MG63 (cell line): ENCODE measurements at regions not wholly inside any gene's neighbourhood (a gene's known extent, or its start where the extent isn't known, plus 50 kb on each side); places are given as distances from the start of the nearest gene placed in this dataset.
"Not testable (repeated sequence)": the region's sequence is repeated elsewhere in the genome, so short reads cannot be mapped to it uniquely, and the experiment has no call there.

ENCODE experiments used
- DNase-seq: peaks from one replicate; pipeline ENCODE4 v3.0.0-alpha.2; 2020
- H3K27me3 ChIP-seq: fragments of 250-450 bp; sonication (Bioruptor Pico); 2 replicates; pipeline ENCODE4 v1.5.1; 2020; ENCODE audit warnings: mild to moderate bottlenecking, moderate library complexity
- H3K36me3 ChIP-seq: fragments of 250-450 bp; sonication (Bioruptor Pico); 2 replicates; pipeline ENCODE4 v1.5.1; 2020; ENCODE audit warnings: mild to moderate bottlenecking, moderate library complexity
- H3K4me3 ChIP-seq: fragments of 250-450 bp; sonication (Bioruptor Pico); 2 replicates; pipeline ENCODE4 v1.5.1; 2020; ENCODE audit warnings: mild to moderate bottlenecking, moderate library complexity
- H3K9me3 ChIP-seq: fragments of 250-450 bp; sonication (Bioruptor Pico); 2 replicates; pipeline ENCODE4 v1.5.1; 2020; ENCODE audit warnings: mild to moderate bottlenecking, moderate library complexity

DNA sequence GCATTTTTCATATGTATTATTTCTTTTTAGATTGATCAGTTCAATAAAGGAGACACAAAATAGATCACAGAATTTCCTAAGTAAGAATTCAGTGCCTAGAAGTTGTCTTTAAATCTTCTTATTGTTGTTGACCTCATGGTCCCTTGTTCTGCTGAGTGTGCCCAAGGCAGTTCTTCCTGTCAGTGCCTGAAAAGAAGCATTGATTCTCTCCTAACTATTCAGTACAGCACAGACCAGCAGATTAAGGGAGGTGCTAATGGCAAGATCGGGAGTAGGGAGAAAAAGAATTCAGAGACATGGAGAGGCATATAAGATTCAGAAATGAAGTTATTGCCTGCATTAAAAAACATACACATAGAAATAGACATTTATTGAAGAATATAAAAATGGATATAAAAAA, 180.5 kb upstream of the PCDH9 start:
- no peaks in the 10 kb centered on the region for H3K27me3 ChIP-seq
- no peak for DNase-seq
- no peaks in the 10 kb centered on the region for H3K9me3 ChIP-seq
- H3K4me3 ChIP-seq, result no peak overlapping the region
- no peaks in the 10 kb centered on the region for H3K36me3 ChIP-seq

- no peaks in the 10 kb centered on the region for H3K9me3 ChIP-seq
- DNase-seq, result no peak
- H3K36me3 ChIP-seq, result no peaks in the 10 kb centered on the region
- H3K4me3 ChIP-seq, result no peak overlapping the region
- H3K27me3 ChIP-seq, result no peaks in the 10 kb centered on the region
Measured at GRCh38 chr13:67408798-67409197, 178.7 kb upstream of the PCDH9 start.

- H3K9me3 ChIP-seq, result no peaks in the 10 kb centered on the region
- no peak for DNase-seq
- no peaks in the 10 kb centered on the region for H3K36me3 ChIP-seq
- H3K27me3 ChIP-seq, result no peaks in the 10 kb centered on the region
- H3K4me3 ChIP-seq, result no peak overlapping the region
Measured at GRCh38 chr13:67402546-67402945, 172.4 kb upstream of the PCDH9 start.

DNA sequence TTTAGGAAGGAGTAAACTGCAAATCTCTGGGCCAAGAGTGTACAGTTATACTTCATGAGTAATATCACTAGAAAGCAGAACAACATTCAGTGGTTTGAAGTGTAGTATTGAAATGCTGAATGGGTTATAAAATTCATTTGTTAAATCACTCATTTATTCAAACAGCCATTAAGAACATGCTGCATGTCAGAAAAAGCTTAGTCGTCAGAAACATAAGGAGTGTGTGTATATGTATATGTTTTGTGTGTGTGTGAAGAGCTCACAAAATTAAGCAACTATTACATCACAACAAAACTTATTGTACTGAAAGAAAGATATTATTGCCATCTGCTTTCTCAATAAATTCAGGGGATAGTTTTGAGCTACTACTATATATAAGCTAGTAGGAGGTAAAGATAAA, 165.4 kb upstream of the PCDH9 start:
- H3K4me3 ChIP-seq, result no peak overlapping the region

DNA sequence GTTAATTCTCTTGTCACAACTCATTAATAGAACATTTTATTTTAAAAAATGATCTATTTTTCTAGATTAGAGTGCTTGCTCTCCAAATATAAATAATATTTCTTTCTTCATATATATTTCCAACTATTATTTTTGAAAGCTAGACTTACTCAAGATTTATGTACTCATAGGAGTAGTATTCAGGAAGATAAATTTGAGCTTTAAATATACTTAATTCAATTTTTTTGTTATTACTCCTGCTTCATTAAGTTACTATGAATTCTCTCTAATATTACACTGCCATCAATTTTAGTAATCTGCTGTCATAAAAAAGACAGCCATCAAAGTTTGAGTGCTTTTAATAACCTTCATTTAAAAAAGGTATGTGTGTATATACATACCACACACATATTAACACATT, 161.9 kb upstream of the PCDH9 start:
- no peak for DNase-seq
- H3K9me3 ChIP-seq, result no peaks in the 10 kb centered on the region
- no peaks in the 10 kb centered on the region for H3K36me3 ChIP-seq
- H3K4me3 ChIP-seq, result no peak overlapping the region
- H3K27me3 ChIP-seq, result no peaks in the 10 kb centered on the region

More for the DNA sequence above, 165.4 kb upstream of the PCDH9 start:
- Histone ChIP-seq H3K36me3 (no peaks in the 10 kb centered on the region), H3K9me3 (no peaks in the 10 kb centered on the region), H3K27me3 (no peaks in the 10 kb centered on the region)
- no peak for DNase-seq

GRCh38 chr13:67390462-67391086, 160.4 kb upstream of the PCDH9 start:
- no peak overlapping the region for H3K4me3 ChIP-seq
- DNase-seq, result no peak
- H3K27me3 ChIP-seq, result no peaks in the 10 kb centered on the region
- H3K9me3 ChIP-seq, result no peaks in the 10 kb centered on the region
- H3K36me3 ChIP-seq, result no peaks in the 10 kb centered on the region

DNA sequence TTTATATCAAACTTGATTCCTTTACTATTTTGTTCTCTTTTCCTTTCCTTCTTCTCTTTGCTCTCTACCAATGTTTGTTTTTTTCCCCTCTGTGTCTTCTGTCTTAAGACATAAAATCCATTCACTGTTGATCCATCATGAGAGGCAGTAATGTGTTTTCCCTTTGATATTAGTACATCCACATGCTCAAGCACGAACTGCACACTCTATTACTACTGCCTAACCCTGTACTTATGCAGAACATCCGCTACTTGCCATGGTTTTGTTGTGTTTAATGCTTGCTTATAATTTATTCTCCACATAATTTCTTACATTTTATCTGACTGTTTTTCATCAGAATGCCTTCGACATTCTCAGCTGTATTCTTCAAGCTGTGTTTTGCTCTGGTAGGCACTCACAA, 159.0 kb upstream of the PCDH9 start:
- Histone ChIP-seq H3K9me3 (no peaks in the 10 kb centered on the region), H3K27me3 (no peaks in the 10 kb centered on the region), H3K4me3 (no peak overlapping the region), H3K36me3 (no peaks in the 10 kb centered on the region)
- no peak for DNase-seq

GRCh38 chr13:67383109-67383757, 153.1 kb upstream of the PCDH9 start:
- DNase-seq, H3K4me3 ChIP-seq, H3K27me3 ChIP-seq, H3K9me3 ChIP-seq, H3K36me3 ChIP-seq: not testable (repeated sequence)

DNA sequence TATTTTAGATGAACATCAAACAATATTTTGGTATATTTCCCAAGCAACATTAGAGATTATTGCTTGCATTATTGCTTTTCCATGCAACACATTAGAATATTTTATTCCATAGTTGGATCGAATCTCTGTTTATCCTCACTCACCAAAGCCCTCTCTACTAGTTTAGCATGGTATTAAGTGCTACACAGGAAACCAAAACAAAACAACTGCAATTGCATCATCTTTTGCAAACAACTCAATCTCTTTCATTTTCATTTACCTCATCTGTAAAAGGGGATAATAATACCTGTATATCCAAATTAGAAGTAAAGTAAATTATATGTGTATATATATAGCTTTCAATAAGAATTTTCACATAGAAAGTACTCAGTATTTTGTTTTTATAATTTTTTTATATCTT, 147.8 kb upstream of the PCDH9 start:
- H3K27me3 ChIP-seq, result no peaks in the 10 kb centered on the region
- no peak overlapping the region for H3K4me3 ChIP-seq
- no peak for DNase-seq
- H3K9me3 ChIP-seq, result no peaks in the 10 kb centered on the region
- H3K36me3 ChIP-seq, result no peaks in the 10 kb centered on the region

- Histone ChIP-seq H3K4me3 (no peak overlapping the region), H3K9me3 (no peaks in the 10 kb centered on the region), H3K36me3 (no peaks in the 10 kb centered on the region), H3K27me3 (no peaks in the 10 kb centered on the region)
- no peak for DNase-seq
Measured at GRCh38 chr13:67374391-67374790, 144.3 kb upstream of the PCDH9 start.

GRCh38 chr13:67372868-67373464, 142.8 kb upstream of the PCDH9 start:
- H3K9me3 ChIP-seq, result no peaks in the 10 kb centered on the region
- H3K36me3 ChIP-seq, result no peaks in the 10 kb centered on the region
- H3K27me3 ChIP-seq, result no peaks in the 10 kb centered on the region
- no peak overlapping the region for H3K4me3 ChIP-seq
- no peak for DNase-seq

DNA sequence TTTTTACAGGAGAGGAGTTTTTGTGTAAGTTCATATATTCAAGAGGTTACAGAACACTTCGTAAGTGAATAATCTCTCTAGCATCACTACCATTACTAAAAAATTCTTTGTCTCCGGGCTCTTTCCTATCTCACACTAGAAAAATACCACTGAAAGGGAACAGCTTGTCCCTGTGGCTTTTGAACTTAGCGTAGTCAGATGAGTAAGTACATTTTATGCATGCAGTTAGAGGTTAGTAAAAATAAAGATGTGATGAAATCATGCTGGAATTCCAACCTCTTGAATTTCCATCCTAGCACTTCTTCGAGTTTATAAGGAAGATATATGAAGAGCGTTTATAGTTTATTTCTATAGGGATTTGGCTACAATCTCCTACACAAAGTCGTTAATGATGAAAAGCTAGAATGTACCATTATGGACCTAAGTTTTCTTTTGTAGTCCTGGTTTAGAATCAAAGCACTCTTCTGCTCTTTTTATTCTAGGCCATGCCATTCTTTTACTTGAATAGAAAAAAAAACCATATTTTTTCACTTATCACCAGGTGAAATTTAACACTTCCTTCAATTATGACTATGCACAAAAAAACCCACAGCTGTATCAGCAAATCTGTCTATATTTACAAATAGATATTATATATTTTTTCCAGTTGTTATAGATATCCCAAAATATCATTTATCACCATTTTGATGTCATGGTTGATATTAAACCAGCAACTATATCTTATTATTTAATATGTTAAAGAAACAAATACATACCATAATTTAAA, 139.9 kb upstream of the PCDH9 start:
- Histone ChIP-seq H3K36me3 (no peaks in the 10 kb centered on the region), H3K4me3 (no peak overlapping the region), H3K27me3 (no peaks in the 10 kb centered on the region), H3K9me3 (no peaks in the 10 kb centered on the region)
- DNase-seq, result no peak

GRCh38 chr13:67367399-67367798, 137.3 kb upstream of the PCDH9 start:
- DNase-seq, result no peak
- Histone ChIP-seq H3K4me3 (no peak overlapping the region), H3K27me3 (no peaks in the 10 kb centered on the region), H3K9me3 (no peaks in the 10 kb centered on the region), H3K36me3 (no peaks in the 10 kb centered on the region)

DNA sequence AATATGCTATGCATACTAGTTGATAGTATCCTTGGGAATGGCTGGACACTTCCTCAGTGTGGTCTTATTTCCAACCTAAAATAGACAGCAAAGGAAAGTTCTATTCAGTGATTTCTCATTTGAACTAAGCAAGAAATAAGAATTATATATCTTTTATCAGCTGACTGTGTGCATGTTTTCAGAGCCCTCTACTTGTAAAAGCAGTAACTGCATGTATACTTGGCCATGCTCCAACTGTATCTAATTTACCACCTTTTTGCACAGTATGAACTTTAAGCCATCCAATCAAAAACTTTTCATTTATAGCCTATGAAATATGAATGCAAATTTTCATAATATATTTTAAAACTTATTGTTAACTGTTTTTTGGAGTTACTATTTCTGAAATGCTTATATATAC, 136.4 kb upstream of the PCDH9 start:
- H3K9me3 ChIP-seq, result no peaks in the 10 kb centered on the region
- H3K36me3 ChIP-seq, result no peaks in the 10 kb centered on the region
- DNase-seq, result no peak
- H3K27me3 ChIP-seq, result no peaks in the 10 kb centered on the region
- H3K4me3 ChIP-seq, result no peak overlapping the region

- Histone ChIP-seq H3K27me3 (no peaks in the 10 kb centered on the region), H3K4me3 (no peak overlapping the region), H3K9me3 (no peaks in the 10 kb centered on the region), H3K36me3 (no peaks in the 10 kb centered on the region)
- no peak for DNase-seq
Measured at GRCh38 chr13:67355812-67356476, 125.8 kb upstream of the PCDH9 start.

DNA sequence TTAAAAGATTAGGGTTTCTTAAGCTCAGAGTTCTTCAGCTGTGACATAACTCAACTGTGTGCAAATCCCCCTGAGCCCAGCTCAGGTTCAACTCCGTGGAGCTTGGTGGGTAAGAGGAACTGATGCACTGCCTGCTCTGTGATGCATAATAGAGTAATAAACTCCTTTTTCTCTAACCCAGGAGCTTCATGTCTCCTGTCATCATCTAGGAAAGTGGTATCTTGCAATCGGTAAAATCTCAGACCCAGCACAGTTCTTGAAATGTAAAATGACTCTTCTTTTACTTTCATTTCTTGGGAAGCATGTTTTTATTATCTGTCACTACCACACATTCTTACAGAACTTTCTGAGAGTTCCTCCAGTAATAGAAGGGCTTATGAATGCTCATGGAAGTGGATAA, 123.8 kb upstream of the PCDH9 start:
- H3K4me3 ChIP-seq, result peak overlapping the region; percentile 9; the same call in 1 of the 2 replicates
- no peaks in the 10 kb centered on the region for H3K9me3 ChIP-seq
- no peak for DNase-seq
- H3K27me3 ChIP-seq, result no peaks in the 10 kb centered on the region
- no peaks in the 10 kb centered on the region for H3K36me3 ChIP-seq

GRCh38 chr13:67353031-67353430, 122.9 kb upstream of the PCDH9 start:
- Histone ChIP-seq H3K36me3 (no peaks in the 10 kb centered on the region), H3K27me3 (no peaks in the 10 kb centered on the region), H3K9me3 (no peaks in the 10 kb centered on the region), H3K4me3 (no peak overlapping the region)
- DNase-seq, result no peak
